ENCODE measurements at regions not wholly inside any gene's neighbourhood (a gene's known extent, or its start where the extent isn't known, plus 50 kb on each side); places are given as distances from the start of the nearest gene placed in this dataset.

DNA sequence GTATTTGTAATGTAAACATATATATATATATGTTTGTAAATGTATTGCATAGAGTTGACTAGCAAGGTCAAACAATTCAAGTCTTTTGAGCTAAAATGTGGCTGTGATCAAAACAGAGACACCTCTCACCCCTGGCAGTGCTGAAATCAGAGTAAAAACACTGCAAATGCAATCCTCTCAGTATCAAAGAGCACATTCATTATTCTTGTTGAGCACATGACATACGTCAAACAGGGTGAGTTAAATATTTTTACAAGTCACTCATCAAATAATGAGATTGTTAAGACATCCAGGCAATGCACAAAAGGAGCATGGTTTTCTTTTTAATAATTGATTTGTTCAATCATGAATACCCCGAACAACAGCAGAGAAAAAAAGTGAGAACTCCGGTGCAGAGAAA lies 114.1 kb upstream of the KCNIP4 start:
- Mint-ChIP-seq H3K27me3 (ENCODE audit: insufficient read depth, unreplicated experiment) (no peaks in the 10 kb centered on the region), H3K4me3 (ENCODE audit: unreplicated experiment) (no peak overlapping the region), H3K27ac (ENCODE audit: low read depth, unreplicated experiment) (no peak overlapping the region), H3K9me3 (ENCODE audit: unreplicated experiment) (no peaks in the 10 kb centered on the region), H3K36me3 (ENCODE audit: insufficient read depth, unreplicated experiment) (no peaks in the 10 kb centered on the region), H3K4me1 (ENCODE audit: insufficient read depth, unreplicated experiment) (no peaks in the 10 kb centered on the region)
- ChIA-PET CTCF (interaction anchor here (0.6 kb wide), 1 partner anchor 283 kb away, joined by 3 read pairs; no protein-coding TSS in a partner anchor), POLR2A (no interaction called here)
- intact Hi-C loops (cut with micrococcal nuclease) = no loop called here
- no peak for DNase-seq (ENCODE audit: unreplicated experiment)
- no TSS peak for BruUV-seq (replicated peaks)
- TF ChIP-seq, protein P1, sequence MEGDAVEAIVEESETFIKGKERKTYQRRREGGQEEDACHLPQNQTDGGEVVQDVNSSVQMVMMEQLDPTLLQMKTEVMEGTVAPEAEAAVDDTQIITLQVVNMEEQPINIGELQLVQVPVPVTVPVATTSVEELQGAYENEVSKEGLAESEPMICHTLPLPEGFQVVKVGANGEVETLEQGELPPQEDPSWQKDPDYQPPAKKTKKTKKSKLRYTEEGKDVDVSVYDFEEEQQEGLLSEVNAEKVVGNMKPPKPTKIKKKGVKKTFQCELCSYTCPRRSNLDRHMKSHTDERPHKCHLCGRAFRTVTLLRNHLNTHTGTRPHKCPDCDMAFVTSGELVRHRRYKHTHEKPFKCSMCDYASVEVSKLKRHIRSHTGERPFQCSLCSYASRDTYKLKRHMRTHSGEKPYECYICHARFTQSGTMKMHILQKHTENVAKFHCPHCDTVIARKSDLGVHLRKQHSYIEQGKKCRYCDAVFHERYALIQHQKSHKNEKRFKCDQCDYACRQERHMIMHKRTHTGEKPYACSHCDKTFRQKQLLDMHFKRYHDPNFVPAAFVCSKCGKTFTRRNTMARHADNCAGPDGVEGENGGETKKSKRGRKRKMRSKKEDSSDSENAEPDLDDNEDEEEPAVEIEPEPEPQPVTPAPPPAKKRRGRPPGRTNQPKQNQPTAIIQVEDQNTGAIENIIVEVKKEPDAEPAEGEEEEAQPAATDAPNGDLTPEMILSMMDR (IDR thresholded peaks at IDR 0.05; ENCODE audit: unreplicated experiment) = no peak

DNA sequence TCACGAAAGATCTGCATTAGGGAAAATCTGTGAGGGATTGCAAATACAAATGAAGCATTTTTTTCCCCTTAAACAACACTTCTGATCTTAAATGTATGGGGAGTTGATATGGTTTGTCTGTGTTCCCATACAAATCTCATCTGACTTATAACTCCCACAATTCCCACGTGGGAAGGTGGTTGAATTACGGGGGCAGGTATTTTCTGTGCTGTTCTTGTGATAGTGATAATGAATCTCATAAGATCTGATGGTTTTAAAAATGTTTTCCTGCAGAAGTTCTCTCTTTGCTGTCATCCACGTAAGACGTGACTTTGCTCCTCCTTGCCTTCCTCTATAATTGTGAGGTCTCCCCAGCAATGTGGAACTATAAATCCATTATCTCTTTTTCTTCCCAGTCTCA lies 107.4 kb upstream of the KCNIP4 start:
- no peak for DNase-seq (ENCODE audit: unreplicated experiment)
- no peaks in the 10 kb centered on the region for H3K9me3 Mint-ChIP-seq (ENCODE audit: unreplicated experiment)
- H3K4me1 Mint-ChIP-seq (ENCODE audit: insufficient read depth, unreplicated experiment) = peaks cover 6% of the 10 kb centered on the region
- TF ChIP-seq, protein P1 (IDR thresholded peaks at IDR 0.05; ENCODE audit: unreplicated experiment) = no peak
- H3K27ac Mint-ChIP-seq (ENCODE audit: low read depth, unreplicated experiment) = no peak overlapping the region
- H3K4me3 Mint-ChIP-seq (ENCODE audit: unreplicated experiment) = no peak overlapping the region
- ChIA-PET CTCF (no interaction called here), POLR2A (no interaction called here)
- intact Hi-C loops (cut with micrococcal nuclease) = no loop called here
- no peaks in the 10 kb centered on the region for H3K27me3 Mint-ChIP-seq (ENCODE audit: insufficient read depth, unreplicated experiment)
- no TSS peak for BruUV-seq (replicated peaks)
- peaks cover 7% of the 10 kb centered on the region for H3K36me3 Mint-ChIP-seq (ENCODE audit: insufficient read depth, unreplicated experiment)

DNA sequence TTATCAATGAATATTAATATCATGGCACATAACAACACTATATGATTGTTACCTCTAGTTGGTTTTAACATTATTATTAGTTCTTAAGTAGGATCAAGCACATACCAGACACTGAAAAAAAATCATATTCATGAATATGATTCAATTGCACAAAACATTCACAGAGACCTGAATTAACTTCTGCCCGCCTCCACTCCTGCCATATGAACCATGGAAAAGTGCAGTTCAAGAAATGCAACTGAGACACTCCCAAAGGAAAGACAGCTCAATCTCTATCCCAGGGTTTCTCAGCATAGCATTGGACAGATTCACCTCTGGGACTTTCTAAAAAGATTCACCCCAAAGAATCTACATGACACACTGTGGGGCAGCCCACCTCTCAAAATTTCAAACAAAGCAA lies 103.5 kb upstream of the KCNIP4 start:
- Mint-ChIP-seq H3K27me3 (ENCODE audit: insufficient read depth, unreplicated experiment) (no peaks in the 10 kb centered on the region), H3K4me3 (ENCODE audit: unreplicated experiment) (no peak overlapping the region)

DNA sequence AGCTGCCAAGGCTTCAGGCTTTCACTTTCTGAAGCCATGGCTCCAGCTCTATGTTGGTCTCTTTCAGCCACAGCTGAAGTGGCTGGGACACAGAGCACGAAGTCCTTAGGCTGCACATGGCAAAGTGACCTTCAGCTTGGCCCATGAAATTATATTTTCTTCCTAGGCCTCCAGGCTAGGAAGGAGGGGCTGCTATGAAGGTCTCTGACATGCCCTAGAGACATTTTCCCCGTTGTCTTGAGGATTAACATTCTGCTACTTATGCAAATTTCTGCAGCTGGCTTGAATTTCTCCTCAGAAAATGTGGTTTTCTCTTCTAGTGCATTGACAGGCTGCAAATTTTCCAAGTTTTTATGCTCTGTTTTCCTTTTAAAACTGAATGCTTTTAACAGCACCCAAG lies 99.8 kb upstream of the KCNIP4 start:
- Mint-ChIP-seq H3K27me3 (ENCODE audit: insufficient read depth, unreplicated experiment) (no peaks in the 10 kb centered on the region), H3K9me3 (ENCODE audit: unreplicated experiment) (no peaks in the 10 kb centered on the region), H3K36me3 (ENCODE audit: insufficient read depth, unreplicated experiment) (no peaks in the 10 kb centered on the region), H3K4me3 (ENCODE audit: unreplicated experiment) (no peak overlapping the region), H3K4me1 (ENCODE audit: insufficient read depth, unreplicated experiment) (no peaks in the 10 kb centered on the region), H3K27ac (ENCODE audit: low read depth, unreplicated experiment) (no peak overlapping the region)
- intact Hi-C loops (cut with micrococcal nuclease) = no loop called here
- POLR2A ChIA-PET = no interaction called here
- no TSS peak for BruUV-seq (replicated peaks)
- TF ChIP-seq, protein P1 (IDR thresholded peaks at IDR 0.05; ENCODE audit: unreplicated experiment) = no peak
- CTCF ChIA-PET = no interaction called here
- no peak for DNase-seq (ENCODE audit: unreplicated experiment)

More for the DNA sequence above, 103.5 kb upstream of the KCNIP4 start:
- CTCF ChIA-PET = interaction anchor here (0.7 to 1.1 kb wide), 2 partner anchors 9 to 1013 kb away, joined by 3 to 4 read pairs; no protein-coding TSS in a partner anchor
- Mint-ChIP-seq H3K9me3 (ENCODE audit: unreplicated experiment) (no peaks in the 10 kb centered on the region), H3K27ac (ENCODE audit: low read depth, unreplicated experiment) (no peak overlapping the region), H3K36me3 (ENCODE audit: insufficient read depth, unreplicated experiment) (peaks cover 7% of the 10 kb centered on the region), H3K4me1 (ENCODE audit: insufficient read depth, unreplicated experiment) (peaks cover 6% of the 10 kb centered on the region)
- BruUV-seq (replicated peaks) = no TSS peak
- TF ChIP-seq, protein P1 (IDR thresholded peaks at IDR 0.05; ENCODE audit: unreplicated experiment) = no peak
- POLR2A ChIA-PET = no interaction called here
- DNase-seq (ENCODE audit: unreplicated experiment) = no peak
- intact Hi-C loops (cut with micrococcal nuclease) = no loop called here

Data from MCF 10A (cell line).